OCI-LY3 (cell line): ENCODE measurements at regions not wholly inside any gene's neighbourhood (a gene's known extent, or its start where the extent isn't known, plus 50 kb on each side); places are given as distances from the start of the nearest gene placed in this dataset.

Experiments used
- EZH2phosphoT487 ChIP-seq: fragments of 200-600 bp; shearing (Covaris generic); IDR thresholded peaks from 2 replicates; pipeline ENCODE4 v1.6.1; 2018; ENCODE audit warnings: antibody characterized with exemption, mixed run types, low read depth
- TF ChIP-seq, protein P1 (sequence below): fragments of 200-600, 300-600 bp; sonication (generic); IDR thresholded peaks from 2 replicates; pipeline ENCODE4 v1.5.1; 2014; ENCODE audit warnings: antibody characterized with exemption, low read length, low read depth

DNA sequence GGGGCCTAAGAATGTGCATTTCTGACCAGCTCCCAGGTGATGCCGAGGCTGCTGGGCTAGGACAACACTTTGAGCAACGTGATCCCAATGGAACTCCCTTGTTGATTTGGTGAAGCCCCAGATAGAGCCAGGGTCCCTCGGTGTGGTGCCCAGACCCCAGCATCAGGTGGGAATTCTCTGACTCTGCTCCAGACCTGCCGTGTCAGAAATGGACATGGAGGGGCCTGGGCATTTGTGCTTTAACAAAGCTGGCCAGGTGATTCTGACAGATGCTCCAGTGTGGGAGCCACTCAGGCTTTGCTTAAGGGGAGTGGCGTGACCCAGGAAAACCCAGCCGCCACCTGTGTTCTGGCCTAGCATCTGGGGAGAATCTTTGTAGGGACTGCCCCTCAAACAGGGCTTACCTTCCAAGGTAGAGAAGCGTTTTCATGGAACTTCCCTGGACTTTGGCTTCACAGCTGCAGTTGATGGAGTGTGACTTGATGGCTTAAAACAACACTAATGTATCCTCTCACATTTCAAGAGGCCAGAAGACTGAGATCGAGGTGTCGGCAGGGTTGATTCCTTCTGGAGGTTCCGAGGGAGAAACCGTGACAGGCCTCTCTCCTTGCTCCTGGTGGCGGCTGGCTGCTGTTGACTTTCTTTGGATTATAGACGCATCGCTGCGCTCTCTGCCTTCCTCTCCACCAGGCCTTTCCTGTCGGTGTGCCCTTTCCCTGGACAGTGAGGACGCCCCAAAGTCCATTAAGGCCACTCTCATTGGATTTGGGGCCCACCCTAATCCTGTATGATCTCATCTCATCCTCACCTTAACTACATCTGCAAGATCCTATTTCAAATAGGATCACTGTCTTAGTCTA, 57.0 kb upstream of the HDAC4 start:
- TF ChIP-seq, protein P1, sequence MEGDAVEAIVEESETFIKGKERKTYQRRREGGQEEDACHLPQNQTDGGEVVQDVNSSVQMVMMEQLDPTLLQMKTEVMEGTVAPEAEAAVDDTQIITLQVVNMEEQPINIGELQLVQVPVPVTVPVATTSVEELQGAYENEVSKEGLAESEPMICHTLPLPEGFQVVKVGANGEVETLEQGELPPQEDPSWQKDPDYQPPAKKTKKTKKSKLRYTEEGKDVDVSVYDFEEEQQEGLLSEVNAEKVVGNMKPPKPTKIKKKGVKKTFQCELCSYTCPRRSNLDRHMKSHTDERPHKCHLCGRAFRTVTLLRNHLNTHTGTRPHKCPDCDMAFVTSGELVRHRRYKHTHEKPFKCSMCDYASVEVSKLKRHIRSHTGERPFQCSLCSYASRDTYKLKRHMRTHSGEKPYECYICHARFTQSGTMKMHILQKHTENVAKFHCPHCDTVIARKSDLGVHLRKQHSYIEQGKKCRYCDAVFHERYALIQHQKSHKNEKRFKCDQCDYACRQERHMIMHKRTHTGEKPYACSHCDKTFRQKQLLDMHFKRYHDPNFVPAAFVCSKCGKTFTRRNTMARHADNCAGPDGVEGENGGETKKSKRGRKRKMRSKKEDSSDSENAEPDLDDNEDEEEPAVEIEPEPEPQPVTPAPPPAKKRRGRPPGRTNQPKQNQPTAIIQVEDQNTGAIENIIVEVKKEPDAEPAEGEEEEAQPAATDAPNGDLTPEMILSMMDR, result no peak
- TF ChIP-seq EZH2phosphoT487, result no peak
